ENCODE measurements at regions not wholly inside any gene's neighbourhood (a gene's known extent, or its start where the extent isn't known, plus 50 kb on each side); places are given as distances from the start of the nearest gene placed in this dataset.
"Not testable (repeated sequence)": the region's sequence is repeated elsewhere in the genome, so short reads cannot be mapped to it uniquely, and the experiment has no call there.

GRCh38 chr13:74561155-74561554, 427.0 kb upstream of the KLF12 start:
- DNase-seq (ENCODE audit: low spot score in 2 of 2): no peak
- Histone ChIP-seq H3K4me1 (no peaks in the 10 kb centered on the region), H3K27me3 (ENCODE audit: low read depth) (no peaks in the 10 kb centered on the region; the same call in 1 of the 2 replicates), H3K4me3 (no peak overlapping the region), H3K36me3 (replicated peaks) (no peaks in the 10 kb centered on the region), H3K9me3 (no peaks in the 10 kb centered on the region)
- in situ Hi-C loops (cut with MboI; ENCODE audit: low sequenced_read_pairs): no loop called here

DNA sequence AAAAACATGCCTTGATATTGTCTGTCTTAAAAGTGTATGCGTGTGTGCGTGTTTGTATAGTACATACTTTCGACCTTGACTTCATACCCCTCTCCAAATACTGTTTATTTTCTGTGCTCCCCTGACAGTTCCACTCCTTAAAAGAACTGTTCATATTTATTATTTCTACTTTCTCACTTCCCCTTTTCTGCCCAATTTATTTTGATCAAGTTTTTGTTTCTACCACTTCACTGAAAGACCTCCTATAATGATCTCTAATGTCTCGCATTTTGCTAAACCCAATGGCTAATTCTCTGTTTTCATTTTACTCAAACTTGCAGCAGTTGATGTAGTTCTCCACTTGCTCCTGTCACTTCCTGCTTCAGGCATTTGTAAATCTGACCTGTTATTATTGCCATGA, 426.1 kb upstream of the KLF12 start:
- no peak for DNase-seq (ENCODE audit: low spot score in 2 of 2)
- no peak overlapping the region for H3K4me3 ChIP-seq
- no peaks in the 10 kb centered on the region for H3K36me3 ChIP-seq (replicated peaks)
- no peaks in the 10 kb centered on the region for H3K4me1 ChIP-seq
- in situ Hi-C loops (cut with MboI; ENCODE audit: low sequenced_read_pairs): no loop called here
- no peaks in the 10 kb centered on the region; the same call in 1 of the 2 replicates for H3K27me3 ChIP-seq (ENCODE audit: low read depth)
- H3K9me3 ChIP-seq: no peaks in the 10 kb centered on the region

GRCh38 chr13:74557870-74558269, 423.7 kb upstream of the KLF12 start:
- H3K9me3 ChIP-seq: no peaks in the 10 kb centered on the region
- H3K4me3 ChIP-seq: no peak overlapping the region
- no peaks in the 10 kb centered on the region for H3K4me1 ChIP-seq
- in situ Hi-C loops (cut with MboI; ENCODE audit: low sequenced_read_pairs): no loop called here
- no peak for DNase-seq (ENCODE audit: low spot score in 2 of 2)
- no peaks in the 10 kb centered on the region for H3K36me3 ChIP-seq (replicated peaks)
- no peaks in the 10 kb centered on the region; the same call in 1 of the 2 replicates for H3K27me3 ChIP-seq (ENCODE audit: low read depth)

GRCh38 chr13:74555651-74556420, 421.6 kb upstream of the KLF12 start:
- in situ Hi-C loops (cut with MboI; ENCODE audit: low sequenced_read_pairs): no loop called here
- no peak overlapping the region for H3K4me3 ChIP-seq
- H3K27me3 ChIP-seq (ENCODE audit: low read depth): no peaks in the 10 kb centered on the region; the same call in 1 of the 2 replicates
- no peaks in the 10 kb centered on the region for H3K36me3 ChIP-seq (replicated peaks)
- DNase-seq (ENCODE audit: low spot score in 2 of 2): no peak
- H3K4me1 ChIP-seq: no peaks in the 10 kb centered on the region
- no peaks in the 10 kb centered on the region; the same call in 1 of the 2 replicates for H3K9me3 ChIP-seq

DNA sequence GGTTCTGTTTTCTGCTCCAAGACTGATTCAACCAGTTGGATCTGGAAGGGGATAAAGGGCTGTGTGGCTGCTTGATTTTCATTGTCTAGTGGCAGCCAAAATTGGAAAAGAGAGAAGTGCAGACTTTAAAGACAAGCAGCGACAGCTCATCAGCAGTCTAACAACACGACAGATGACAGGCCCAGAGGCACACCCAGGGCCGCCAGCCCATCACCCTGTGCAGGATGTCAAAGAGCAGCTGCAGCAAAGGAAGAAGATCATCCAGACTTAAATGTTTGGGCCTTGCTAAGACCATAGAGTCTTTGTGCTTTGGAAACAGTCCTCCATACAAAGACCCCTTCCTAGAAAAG, 421.0 kb upstream of the KLF12 start:
- Histone ChIP-seq H3K4me1 (no peaks in the 10 kb centered on the region), H3K27me3 (ENCODE audit: low read depth) (no peaks in the 10 kb centered on the region; the same call in 1 of the 2 replicates), H3K36me3 (replicated peaks) (no peaks in the 10 kb centered on the region), H3K9me3 (no peaks in the 10 kb centered on the region; the same call in 1 of the 2 replicates), H3K4me3 (no peak overlapping the region)
- in situ Hi-C loops (cut with MboI; ENCODE audit: low sequenced_read_pairs): no loop called here
- DNase-seq (ENCODE audit: low spot score in 2 of 2): no peak

GRCh38 chr13:74554569-74555275, 420.5 kb upstream of the KLF12 start:
- Histone ChIP-seq H3K36me3 (replicated peaks) (no peaks in the 10 kb centered on the region), H3K4me1 (no peaks in the 10 kb centered on the region), H3K4me3 (no peak overlapping the region), H3K9me3 (no peaks in the 10 kb centered on the region; the same call in 1 of the 2 replicates), H3K27me3 (ENCODE audit: low read depth) (no peaks in the 10 kb centered on the region; the same call in 1 of the 2 replicates)
- DNase-seq (ENCODE audit: low spot score in 2 of 2): no peak
- in situ Hi-C loops (cut with MboI; ENCODE audit: low sequenced_read_pairs): no loop called here

DNA sequence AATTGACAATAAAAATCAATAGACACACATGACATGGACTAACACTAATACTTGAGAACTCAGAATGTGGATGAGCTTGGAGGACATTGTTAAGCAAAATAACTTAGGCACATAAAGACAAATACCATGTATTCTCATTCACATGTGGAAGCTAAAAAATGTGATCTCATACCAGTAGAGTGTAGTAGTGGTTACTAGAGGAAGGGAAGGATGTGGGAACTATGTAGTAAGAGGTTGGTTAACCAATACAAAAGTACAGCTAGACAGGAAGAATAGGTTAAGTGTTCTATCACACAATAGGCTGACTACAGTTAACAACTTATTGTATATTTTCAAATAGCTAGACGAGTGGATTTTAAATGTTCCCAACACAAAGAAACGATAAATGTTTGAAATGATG, 415.8 kb upstream of the KLF12 start:
- no peak for DNase-seq (ENCODE audit: low spot score in 2 of 2)
- no peaks in the 10 kb centered on the region for H3K4me1 ChIP-seq
- in situ Hi-C loops (cut with MboI; ENCODE audit: low sequenced_read_pairs): no loop called here
- H3K4me3 ChIP-seq: no peak overlapping the region
- H3K27me3 ChIP-seq (ENCODE audit: low read depth): no peaks in the 10 kb centered on the region
- H3K9me3 ChIP-seq: no peaks in the 10 kb centered on the region; the same call in 1 of the 2 replicates
- H3K36me3 ChIP-seq (replicated peaks): no peaks in the 10 kb centered on the region

DNA sequence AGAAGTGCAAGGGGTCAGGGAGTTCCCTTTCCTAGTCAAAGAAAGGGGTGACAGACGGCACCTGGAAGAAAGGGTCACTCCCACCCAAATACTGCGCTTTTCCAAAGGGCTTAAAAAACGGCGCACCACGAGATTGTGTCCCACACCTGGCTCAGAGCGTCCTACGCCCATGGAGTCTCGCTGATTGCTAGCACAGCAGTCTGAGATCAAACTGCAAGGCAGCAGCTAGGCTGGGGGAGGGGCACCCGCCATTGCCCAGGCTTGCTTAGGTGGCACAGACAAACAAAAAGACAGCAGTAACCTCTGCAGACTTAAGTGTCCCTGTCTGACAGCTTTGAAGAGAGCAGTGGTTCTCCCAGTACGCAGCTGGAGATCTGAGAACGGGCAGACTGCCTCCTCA, 402.4 kb upstream of the KLF12 start:
- H3K9me3 ChIP-seq; in situ Hi-C loops (cut with MboI; ENCODE audit: low sequenced_read_pairs); H3K4me3 ChIP-seq; DNase-seq (ENCODE audit: low spot score in 2 of 2); H3K36me3 ChIP-seq (replicated peaks); H3K27me3 ChIP-seq (ENCODE audit: low read depth); H3K4me1 ChIP-seq: not testable (repeated sequence)

DNA sequence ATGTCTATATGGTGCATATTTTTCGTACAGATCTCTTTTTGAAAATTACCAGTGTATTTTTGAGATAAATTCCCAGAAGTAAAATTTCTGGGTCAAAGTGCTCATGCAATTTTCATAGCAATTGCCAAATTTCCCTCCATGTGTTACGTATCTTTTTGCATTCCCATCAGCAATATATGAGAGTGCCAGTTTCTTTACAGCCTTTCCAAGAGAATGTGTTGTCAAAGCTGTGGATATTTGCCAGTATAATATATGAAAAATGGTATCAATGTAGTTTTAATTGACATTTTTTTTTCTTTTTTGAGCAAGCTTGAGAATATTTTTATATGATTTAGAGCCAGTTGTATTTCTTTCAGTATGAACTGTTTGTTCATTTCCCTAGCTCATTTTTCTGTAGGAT, 399.0 kb upstream of the KLF12 start:
- no peak for DNase-seq (ENCODE audit: low spot score in 2 of 2)
- H3K36me3 ChIP-seq (replicated peaks): no peaks in the 10 kb centered on the region
- in situ Hi-C loops (cut with MboI; ENCODE audit: low sequenced_read_pairs): no loop called here
- no peaks in the 10 kb centered on the region for H3K9me3 ChIP-seq
- no peaks in the 10 kb centered on the region for H3K27me3 ChIP-seq (ENCODE audit: low read depth)
- H3K4me3 ChIP-seq: no peak overlapping the region
- peaks cover 23% of the 10 kb centered on the region for H3K4me1 ChIP-seq

- no peaks in the 10 kb centered on the region for H3K9me3 ChIP-seq
- peak; percentile 47 to 90 for DNase-seq (ENCODE audit: low spot score in 2 of 2)
- in situ Hi-C loops (cut with MboI; ENCODE audit: low sequenced_read_pairs): no loop called here
- H3K36me3 ChIP-seq (replicated peaks): no peaks in the 10 kb centered on the region
- H3K4me1 ChIP-seq: peaks cover 23% of the 10 kb centered on the region
- no peak overlapping the region for H3K4me3 ChIP-seq
- no peaks in the 10 kb centered on the region for H3K27me3 ChIP-seq (ENCODE audit: low read depth)
These were observed 395.8 kb upstream of the KLF12 start for GRCh38 chr13:74530011-74530410.

DNA sequence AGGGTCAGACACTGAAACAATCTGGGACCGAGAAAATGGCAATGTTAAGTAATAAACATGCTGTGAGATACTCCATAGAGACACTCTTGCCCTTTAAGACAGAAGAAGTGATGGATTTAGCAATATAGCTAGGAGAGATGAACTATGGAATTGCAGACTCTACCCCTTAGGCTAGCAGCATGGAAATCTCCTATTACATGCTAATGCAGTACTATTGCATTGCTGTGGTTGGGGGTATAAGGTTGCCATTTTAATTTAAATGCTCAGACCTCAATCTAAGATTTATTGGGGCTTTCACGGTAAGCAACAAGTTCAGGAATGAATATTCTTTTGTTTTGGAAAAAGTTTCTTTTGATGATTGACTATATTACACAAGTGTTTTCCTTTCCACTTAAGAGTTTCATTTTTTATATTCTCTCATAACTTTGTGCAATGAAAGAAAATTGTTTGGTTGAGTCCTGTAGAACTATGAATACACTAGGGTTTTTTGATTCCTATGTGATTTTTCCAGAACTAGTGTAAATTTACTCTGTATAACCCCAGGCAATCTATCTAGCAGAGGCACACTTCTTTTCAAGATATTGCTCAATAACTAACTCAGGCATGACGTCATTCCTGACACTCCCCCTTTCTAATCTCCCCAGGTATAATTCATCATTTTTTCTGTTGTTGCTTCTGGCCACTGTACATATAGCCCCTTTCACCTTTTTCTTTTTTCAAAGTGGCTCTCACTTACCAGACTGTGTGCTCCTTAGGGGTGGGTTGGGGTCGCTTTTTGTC, 394.7 kb upstream of the KLF12 start:
- H3K9me3 ChIP-seq: no peaks in the 10 kb centered on the region
- H3K36me3 ChIP-seq (replicated peaks): no peaks in the 10 kb centered on the region
- peak; percentile 14 to 76 for DNase-seq (ENCODE audit: low spot score in 2 of 2)
- peaks cover 23% of the 10 kb centered on the region for H3K4me1 ChIP-seq
- in situ Hi-C loops (cut with MboI; ENCODE audit: low sequenced_read_pairs): no loop called here
- H3K27me3 ChIP-seq (ENCODE audit: low read depth): no peaks in the 10 kb centered on the region
- H3K4me3 ChIP-seq: no peak overlapping the region

DNA sequence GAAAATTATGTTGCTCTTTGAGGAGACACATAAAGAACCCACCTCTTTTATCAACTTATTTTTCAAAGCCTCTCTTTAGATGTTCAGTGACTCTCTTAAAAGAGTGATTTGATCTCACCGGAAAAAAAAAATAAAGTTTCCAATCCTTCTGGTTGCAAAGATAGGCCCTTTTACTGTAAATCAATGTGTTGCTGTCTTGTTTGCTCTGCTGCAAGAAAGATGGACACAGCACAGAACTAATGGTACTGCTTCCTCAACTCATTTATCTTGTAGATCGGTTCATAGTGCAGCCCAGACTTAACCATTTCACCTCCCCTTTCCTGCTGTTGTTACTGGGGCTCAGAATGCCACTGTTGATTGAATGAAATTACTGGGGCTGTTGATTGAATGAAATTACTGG, 388.9 kb upstream of the KLF12 start:
- in situ Hi-C loops (cut with MboI; ENCODE audit: low sequenced_read_pairs): no loop called here

GRCh38 chr13:74511523-74511922, 377.3 kb upstream of the KLF12 start:
- no peak overlapping the region for H3K4me3 ChIP-seq
- no peaks in the 10 kb centered on the region for H3K36me3 ChIP-seq (replicated peaks)
- 0 out of 2 replicates have a peak, but pooled peaks cover under 1% of the 10 kb centered on the region for H3K27me3 ChIP-seq (ENCODE audit: low read depth)
- DNase-seq (ENCODE audit: low spot score in 2 of 2): no peak
- in situ Hi-C loops (cut with MboI; ENCODE audit: low sequenced_read_pairs): no loop called here
- no peaks in the 10 kb centered on the region for H3K4me1 ChIP-seq
- H3K9me3 ChIP-seq: no peaks in the 10 kb centered on the region

More for the DNA sequence above, 388.9 kb upstream of the KLF12 start:
- no peak for DNase-seq (ENCODE audit: low spot score in 2 of 2)
- Histone ChIP-seq H3K27me3 (ENCODE audit: low read depth) (no peaks in the 10 kb centered on the region), H3K4me3 (no peak overlapping the region), H3K9me3 (no peaks in the 10 kb centered on the region), H3K4me1 (no peaks in the 10 kb centered on the region; the same call in 1 of the 2 replicates), H3K36me3 (replicated peaks) (no peaks in the 10 kb centered on the region)
